Neural cell (in vitro differentiated cells): ENCODE measurements at regions not wholly inside any gene's neighbourhood (a gene's known extent, or its start where the extent isn't known, plus 50 kb on each side); places are given as distances from the start of the nearest gene placed in this dataset.

Source experiments
- H2AFZ ChIP-seq: fragments of 200-600, 300-800 bp; sonication (generic), shearing (Covaris generic); 2 replicates; pipeline ENCODE4 v1.6.0; 2014; ENCODE audit warnings: low read depth, mild to moderate bottlenecking, antibody characterized with exemption, low read length, moderate library complexity
- H3F3A ChIP-seq: fragments of 200-600 bp; shearing (Covaris generic); 2 replicates; pipeline ENCODE4 v1.6.1; 2016; ENCODE audit warnings: mild to moderate bottlenecking, moderate library complexity, mixed read lengths, antibody characterized with exemption, low read length; ENCODE audit not compliant: insufficient read depth, poor library complexity, severe bottlenecking
- H3K27ac ChIP-seq: fragments of 200-600, 300-800 bp; sonication (generic), shearing (Covaris generic); 2 replicates; pipeline ENCODE4 v1.5.1; 2014; ENCODE audit warnings: mild to moderate bottlenecking, low read length, moderate library complexity
- H3K27me3 ChIP-seq: fragments of 300-800, 200-600 bp; sonication (generic), shearing (Covaris generic); 2 replicates; pipeline ENCODE4 v1.6.0; 2014; ENCODE audit warnings: mild to moderate bottlenecking, low read depth, low read length, moderate library complexity; ENCODE audit not compliant: insufficient read depth
- H3K36me3 ChIP-seq: fragments of 300-800, 200-600 bp; sonication (generic), shearing (Covaris generic); 2 replicates; pipeline ENCODE4 v1.5.1; 2014; ENCODE audit warnings: mild to moderate bottlenecking, antibody characterized with exemption, low read length, moderate library complexity; ENCODE audit not compliant: insufficient read depth
- H3K4me2 ChIP-seq: fragments of 300-800, 200-600 bp; sonication (generic), shearing (Covaris generic); 2 replicates; pipeline ENCODE4 v1.6.0; 2014; ENCODE audit warnings: mild to moderate bottlenecking, low read length
- H3K4me3 ChIP-seq: fragments of 300-800, 200-600 bp; sonication (generic), shearing (Covaris generic); 2 replicates; pipeline ENCODE4 v1.5.1; 2014; ENCODE audit warnings: mild to moderate bottlenecking, low read length, moderate library complexity
- H3K79me2 ChIP-seq: fragments of 200-600 bp; shearing (Covaris generic); replicated peaks from 2 replicates; pipeline ENCODE4 v1.6.0; 2014; ENCODE audit warnings: mild to moderate bottlenecking, low read length, moderate library complexity; ENCODE audit not compliant: insufficient read depth
- H3K9ac ChIP-seq: fragments of 300-800, 200-600 bp; sonication (generic), shearing (Covaris generic); 2 replicates; pipeline ENCODE4 v1.6.1; 2016; ENCODE audit warnings: mild to moderate bottlenecking, low read length, mixed read lengths
- H3K9me2 ChIP-seq: fragments of 200-600 bp; shearing (Covaris generic); 2 replicates; pipeline ENCODE4 v1.6.1; 2016; ENCODE audit warnings: mild to moderate bottlenecking, low read length, mixed read lengths; ENCODE audit not compliant: insufficient read depth
- H3K9me3 ChIP-seq: fragments of 200-600, 300-800 bp; sonication (generic), shearing (Covaris generic); 2 replicates; pipeline ENCODE4 v1.6.1; 2016; ENCODE audit warnings: mild to moderate bottlenecking, mixed run types, low read length, moderate library complexity, mixed read lengths
- H4K20me1 ChIP-seq: fragments of 200-600 bp; shearing (Covaris generic); 2 replicates; pipeline ENCODE4 v1.6.1; 2016; ENCODE audit warnings: mild to moderate bottlenecking, mixed run types; ENCODE audit not compliant: insufficient read depth
- CTCF ChIP-seq: fragments of 450-650 bp; IDR thresholded peaks from 2 replicates; pipeline ENCODE4 v1.5.1; 2014; ENCODE audit warnings: antibody characterized with exemption, mild to moderate bottlenecking, moderate library complexity; ENCODE audit not compliant: poor library complexity, severe bottlenecking
- EP300 ChIP-seq: fragments of 450-650 bp; conservative IDR thresholded peaks from 2 replicates; pipeline ENCODE4 v1.6.1; 2014; ENCODE audit warnings: antibody characterized with exemption, mild to moderate bottlenecking, moderate library complexity; ENCODE audit not compliant: poor library complexity, severe bottlenecking
- EZH2 ChIP-seq: fragments of 200-600, 300-800 bp; shearing (Covaris generic), sonication (generic); IDR thresholded peaks from 2 replicates; pipeline ENCODE4 v1.6.1; 2014; ENCODE audit warnings: antibody characterized with exemption, low read length, borderline replicate concordance, mild to moderate bottlenecking; ENCODE audit not compliant: insufficient read depth, poor library complexity, severe bottlenecking
- MXI1 ChIP-seq: fragments of 450-650 bp; conservative IDR thresholded peaks from 2 replicates; pipeline ENCODE4 v1.6.1; 2014; ENCODE audit warnings: antibody characterized with exemption, mild to moderate bottlenecking; ENCODE audit not compliant: poor library complexity, severe bottlenecking
- POLR2AphosphoS5 ChIP-seq: IDR thresholded peaks from 2 replicates; pipeline ENCODE4 v1.6.1; 2012
- RAD21 ChIP-seq: fragments of 450-650 bp; conservative IDR thresholded peaks from 2 replicates; pipeline ENCODE4 v1.6.1; 2014; ENCODE audit warnings: antibody characterized with exemption, mild to moderate bottlenecking, moderate library complexity
- REST ChIP-seq: IDR thresholded peaks from 2 replicates; pipeline ENCODE4 v1.6.1; 2012; ENCODE audit warnings: borderline replicate concordance
- SMC3 ChIP-seq: fragments of 450-650 bp; conservative IDR thresholded peaks from 2 replicates; pipeline ENCODE4 v1.6.1; 2014; ENCODE audit warnings: antibody characterized with exemption, mild to moderate bottlenecking, moderate library complexity; ENCODE audit not compliant: poor library complexity
- TAF1 ChIP-seq: IDR thresholded peaks from 2 replicates; pipeline ENCODE4 v1.6.1; 2012; ENCODE audit warnings: low read depth

- H3K79me2 ChIP-seq: no peaks in the 10 kb centered on the region
- H3K9me2 ChIP-seq: no peaks in the 10 kb centered on the region
- TF ChIP-seq EP300: peak; percentile 8
- no peak for TF ChIP-seq REST
- H3K4me3 ChIP-seq: peak overlapping the region; percentile 30
- H3K27me3 ChIP-seq: peaks cover 27% of the 10 kb centered on the region
- no peaks in the 10 kb centered on the region for H3K36me3 ChIP-seq
- H4K20me1 ChIP-seq: no peaks in the 10 kb centered on the region
- no peaks in the 10 kb centered on the region for H3K9me3 ChIP-seq
- H3K9ac ChIP-seq: no peak overlapping the region
- H2AFZ ChIP-seq: no peak overlapping the region
- peaks cover 7% of the 10 kb centered on the region for H3F3A ChIP-seq
- H3K4me2 ChIP-seq: peak overlapping the region; percentile 42
- no peak overlapping the region for H3K27ac ChIP-seq
Measured at GRCh38 chr11:112878033-112878601, 83.1 kb upstream of the NCAM1 start.

- no peak overlapping the region for H3K9ac ChIP-seq
- H3F3A ChIP-seq: peaks cover 7% of the 10 kb centered on the region
- no peak overlapping the region for H3K4me3 ChIP-seq
- no peaks in the 10 kb centered on the region for H3K36me3 ChIP-seq
- H3K9me2 ChIP-seq: no peaks in the 10 kb centered on the region
- no peak overlapping the region for H2AFZ ChIP-seq
- H3K79me2 ChIP-seq: no peaks in the 10 kb centered on the region
- no peak for TF ChIP-seq EZH2
- no peak for TF ChIP-seq EP300
- no peak for TF ChIP-seq CTCF
- no peak for TF ChIP-seq RAD21
- no peak for TF ChIP-seq TAF1
- TF ChIP-seq SMC3: no peak
- H3K4me2 ChIP-seq: no peak overlapping the region
- H4K20me1 ChIP-seq: no peaks in the 10 kb centered on the region
- no peak overlapping the region for H3K27ac ChIP-seq
- no peaks in the 10 kb centered on the region for H3K9me3 ChIP-seq
- peaks cover 22% of the 10 kb centered on the region for H3K27me3 ChIP-seq
Measured at GRCh38 chr11:112880495-112880894, 80.7 kb upstream of the NCAM1 start.

GRCh38 chr11:112881461-112881860 is 79.8 kb upstream of the NCAM1 start:
- no peak for TF ChIP-seq CTCF
- peak; percentile 17 for TF ChIP-seq SMC3
- TF ChIP-seq EP300: no peak
- peak; percentile 24 for TF ChIP-seq RAD21
- no peak for TF ChIP-seq REST
- no peak for TF ChIP-seq POLR2AphosphoS5
- no peak for TF ChIP-seq EZH2
- no peak for TF ChIP-seq TAF1
- TF ChIP-seq MXI1: peak; percentile 38
- Histone ChIP-seq H3K36me3 (no peaks in the 10 kb centered on the region), H2AFZ (no peak overlapping the region), H4K20me1 (no peaks in the 10 kb centered on the region), H3K9me2 (no peaks in the 10 kb centered on the region), H3K79me2 (no peaks in the 10 kb centered on the region), H3K27ac (peak overlapping the region; percentile 40), H3K9me3 (no peaks in the 10 kb centered on the region), H3F3A (peaks cover 7% of the 10 kb centered on the region), H3K4me2 (no peak overlapping the region), H3K9ac (peak overlapping the region; percentile 44), H3K27me3 (peaks cover 15% of the 10 kb centered on the region), H3K4me3 (peak overlapping the region; percentile 64)
